GM23338 (cell line): ENCODE measurements at regions not wholly inside any gene's neighbourhood (a gene's known extent, or its start where the extent isn't known, plus 50 kb on each side); places are given as distances from the start of the nearest gene placed in this dataset.
"Not testable (repeated sequence)": the region's sequence is repeated elsewhere in the genome, so short reads cannot be mapped to it uniquely, and the experiment has no call there.

ENCODE experiments used
- ATAC-seq: fragments of 200-7000 bp; cut with Tn5 transposase; 3 replicates; pipeline ENCODE4 v1.9.1; 2020
- DNase-seq: peaks from one replicate; pipeline ENCODE4 v3.0.0-alpha.2; 2015; ENCODE audit warnings: low spot score
- H2AFZ ChIP-seq: fragments of 200-600 bp; sonication (generic); 2 replicates; pipeline ENCODE4 v1.8.0; 2016; ENCODE audit warnings: antibody characterized with exemption, mild to moderate bottlenecking, moderate library complexity
- H3F3A ChIP-seq: fragments of 200-600 bp; sonication (generic); replicated peaks from 2 replicates; pipeline ENCODE4 v1.8.0; 2017; ENCODE audit warnings: antibody characterized with exemption, mixed run types, low read depth
- H3K27ac ChIP-seq: fragments of 200-600 bp; sonication (generic); 2 replicates; pipeline ENCODE4 v1.6.1; 2016; ENCODE audit warnings: low read depth
- H3K27me3 ChIP-seq: fragments of 200-600 bp; sonication (generic); 2 replicates; pipeline ENCODE4 v1.8.0; 2016; ENCODE audit warnings: mild to moderate bottlenecking, mixed run types, moderate library complexity; ENCODE audit not compliant: insufficient read depth
- H3K36me3 ChIP-seq: fragments of 200-600 bp; sonication (generic); 2 replicates; pipeline ENCODE4 v1.8.0; 2016; ENCODE audit warnings: mild to moderate bottlenecking; ENCODE audit not compliant: insufficient read depth
- H3K4me1 ChIP-seq: fragments of 200-600 bp; sonication (generic); 2 replicates; pipeline ENCODE4 v1.8.0; 2016; ENCODE audit warnings: mild to moderate bottlenecking, moderate library complexity; ENCODE audit not compliant: insufficient read depth
- H3K4me2 ChIP-seq: fragments of 200-600 bp; sonication (generic); 2 replicates; pipeline ENCODE4 v1.7.1; 2017; ENCODE audit warnings: mixed run types
- H3K4me3 ChIP-seq: fragments of 200-600 bp; sonication (generic); 2 replicates; pipeline ENCODE4 v1.6.1; 2016; ENCODE audit warnings: mixed run types
- H3K79me2 ChIP-seq: fragments of 200-600 bp; sonication (generic); replicated peaks from 2 replicates; pipeline ENCODE4 v1.8.0; 2017; ENCODE audit warnings: mild to moderate bottlenecking; ENCODE audit not compliant: insufficient read depth
- H3K9me2 ChIP-seq: fragments of 200-600 bp; sonication (generic); 2 replicates; pipeline ENCODE4 v1.8.0; 2017; ENCODE audit not compliant: insufficient read depth
- H4K20me1 ChIP-seq: fragments of 200-600 bp; sonication (generic); replicated peaks from 2 replicates; pipeline ENCODE4 v1.8.0; 2017; ENCODE audit warnings: mild to moderate bottlenecking; ENCODE audit not compliant: insufficient read depth
- H3K27ac Mint-ChIP-seq: 2 replicates; pipeline ENCODE4 v1.8.0; 2020; ENCODE audit warnings: inconsistent platforms, mild to moderate bottlenecking, moderate library complexity, mixed read lengths
- H3K27me3 Mint-ChIP-seq: 3 replicates; pipeline ENCODE4 v1.8.0; 2022; ENCODE audit warnings: low read depth, mild to moderate bottlenecking, moderate library complexity, mixed read lengths, inconsistent platforms; ENCODE audit not compliant: insufficient read depth, poor library complexity
- H3K36me3 Mint-ChIP-seq: 3 replicates; pipeline ENCODE4 v1.8.0; 2021; ENCODE audit warnings: low read depth, mild to moderate bottlenecking, inconsistent platforms, moderate library complexity, mixed read lengths
- H3K4me1 Mint-ChIP-seq: 3 replicates; pipeline ENCODE4 v1.8.0; 2020; ENCODE audit warnings: mild to moderate bottlenecking, inconsistent platforms, mixed read lengths
- H3K4me3 Mint-ChIP-seq: 3 replicates; pipeline ENCODE4 v1.8.0; 2021; ENCODE audit warnings: moderate library complexity, mild to moderate bottlenecking, inconsistent platforms, mixed read lengths
- H3K9me3 Mint-ChIP-seq: 3 replicates; pipeline ENCODE4 v1.8.0; 2020; ENCODE audit warnings: moderate library complexity, mild to moderate bottlenecking, inconsistent platforms, mixed read lengths
- CREB1 ChIP-seq: fragments of 250-450 bp; sonication (Bioruptor Pico); IDR thresholded peaks from 2 replicates; pipeline ENCODE4 v1.5.0; 2020; ENCODE audit warnings: low read depth, mild to moderate bottlenecking, moderate library complexity
- CTCF ChIP-seq, 2 experiments: fragments of 200-600 bp in 1 of 2; sonication (generic) in 1 of 2; conservative IDR thresholded peaks; 2 replicates each; pipeline versions ENCODE4 v1.5.1 to v1.6.1; 2016 to 2017; ENCODE audit warnings: antibody characterized with exemption in 2 of 2, low read depth in 2 of 2, mild to moderate bottlenecking in 2 of 2, moderate library complexity in 1 of 2
- ETS1 ChIP-seq: IDR thresholded peaks from 2 replicates; pipeline ENCODE4 v1.6.1; 2016; ENCODE audit warnings: antibody characterized with exemption
- EZH2 ChIP-seq: fragments of 200-600 bp; sonication (generic); IDR thresholded peaks from one replicate; pipeline ENCODE4 v1.8.0; 2017; ENCODE audit warnings: antibody characterized with exemption, mild to moderate bottlenecking, low read depth; ENCODE audit not compliant: unreplicated experiment
- ZNF114 ChIP-seq: fragments of 250-450 bp; sonication (Bioruptor Pico); IDR thresholded peaks from 2 replicates; pipeline ENCODE4 v1.5.0; 2020; ENCODE audit warnings: mild to moderate bottlenecking, moderate library complexity

- H4K20me1 ChIP-seq, DNase-seq, H3K4me3 ChIP-seq, H3K79me2 ChIP-seq, H3K27ac ChIP-seq, H3K9me2 ChIP-seq, H3K4me1 Mint-ChIP-seq, H3K27me3 Mint-ChIP-seq, H3K4me2 ChIP-seq, H2AFZ ChIP-seq, H3K27ac Mint-ChIP-seq, H3K4me3 Mint-ChIP-seq, H3K4me1 ChIP-seq, H3K27me3 ChIP-seq, H3F3A ChIP-seq, ATAC-seq: not testable (repeated sequence)
- peaks cover 43% of the 10 kb centered on the region for H3K9me3 Mint-ChIP-seq
- H3K36me3 ChIP-seq, result peaks cover 17% of the 10 kb centered on the region; the same call in 1 of the 2 replicates
- H3K36me3 Mint-ChIP-seq, result peaks cover 16% of the 10 kb centered on the region; the same call in 2 of the 3 replicates
Measured at GRCh38 chr12:105535033-105535432, 204.5 kb downstream of the C12orf75 start.

DNA sequence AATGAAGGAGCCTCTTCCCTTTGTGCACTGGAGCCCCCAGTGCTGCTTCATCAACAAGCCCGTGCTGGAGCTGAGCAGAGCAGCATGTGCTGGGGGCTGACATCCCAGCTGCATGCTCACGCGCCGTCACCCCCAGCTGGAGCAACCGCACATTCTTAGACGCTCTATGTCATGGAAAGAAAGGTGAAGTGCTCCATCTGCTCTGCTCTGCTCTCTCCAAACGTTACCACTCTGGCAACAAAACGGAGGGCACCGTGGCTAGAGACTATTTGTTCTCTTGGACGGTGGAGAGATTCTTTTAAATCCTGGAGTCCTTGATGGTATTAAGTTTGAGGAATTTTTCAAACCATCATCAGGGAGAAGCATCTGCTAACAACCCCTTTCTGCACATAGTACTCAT lies 208.4 kb downstream of the C12orf75 start:
- no peak for TF ChIP-seq EZH2
- H3K27ac ChIP-seq, result no peak overlapping the region
- H4K20me1 ChIP-seq, result no peaks in the 10 kb centered on the region
- H3K9me2 ChIP-seq, result no peaks in the 10 kb centered on the region
- no peaks in the 10 kb centered on the region for H3K4me1 ChIP-seq
- ATAC-seq, result no peak
- peaks cover 39% of the 10 kb centered on the region for H3K9me3 Mint-ChIP-seq
- no peaks in the 10 kb centered on the region for H3F3A ChIP-seq
- no peak for DNase-seq
- H3K79me2 ChIP-seq, result no peaks in the 10 kb centered on the region
- H3K27me3 Mint-ChIP-seq, result peaks cover 11% of the 10 kb centered on the region
- no peaks in the 10 kb centered on the region for H3K4me1 Mint-ChIP-seq
- H3K36me3 ChIP-seq, result peaks cover 15% of the 10 kb centered on the region; the same call in 1 of the 2 replicates
- H3K27me3 ChIP-seq, result no peaks in the 10 kb centered on the region
- no peak overlapping the region for H2AFZ ChIP-seq
- H3K4me2 ChIP-seq, result no peak overlapping the region
- H3K4me3 ChIP-seq, result no peak overlapping the region
- no peak overlapping the region for H3K27ac Mint-ChIP-seq
- H3K4me3 Mint-ChIP-seq, result no peak overlapping the region
- peaks cover 15% of the 10 kb centered on the region; the same call in 2 of the 3 replicates for H3K36me3 Mint-ChIP-seq

DNA sequence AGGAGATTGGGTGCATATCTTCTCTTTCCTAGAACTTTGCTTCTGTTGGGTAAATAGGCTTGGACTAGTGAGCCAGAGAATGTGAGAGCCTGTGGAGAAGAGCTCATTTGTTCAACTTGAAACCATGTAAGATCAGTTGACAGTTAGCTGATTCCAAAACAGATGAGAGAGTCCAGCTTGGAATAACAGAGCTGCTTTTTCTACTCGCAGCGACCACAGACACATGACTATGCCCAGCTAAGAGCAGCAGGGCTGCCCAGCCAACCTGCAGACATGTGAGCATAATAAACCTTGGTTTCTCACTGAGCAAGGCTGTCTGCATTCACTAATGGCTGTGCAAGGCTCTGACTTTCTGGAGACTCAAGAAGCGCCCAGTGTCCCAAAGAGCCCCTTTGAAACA lies 209.2 kb downstream of the C12orf75 start:
- DNase-seq, result no peak
- no peaks in the 10 kb centered on the region for H3K4me1 ChIP-seq
- Mint-ChIP-seq H3K9me3 (peaks cover 33% of the 10 kb centered on the region), H3K4me1 (no peaks in the 10 kb centered on the region), H3K27ac (no peak overlapping the region), H3K4me3 (no peak overlapping the region), H3K36me3 (peaks cover 8% of the 10 kb centered on the region; the same call in 2 of the 3 replicates), H3K27me3 (peaks cover 11% of the 10 kb centered on the region)
- TF ChIP-seq CTCF (conservative IDR thresholded peaks at IDR 0.05; ENCODE audit: low read depth in 2 of 2) (no peak), ZNF114 (no peak), ETS1 (no peak), CREB1 (CRISPR knock-in tag) (no peak), EZH2 (no peak)
- H3K79me2 ChIP-seq, result no peaks in the 10 kb centered on the region
- ATAC-seq, result no peak
- H3K9me2 ChIP-seq, result 0 out of 2 replicates have a peak, but pooled peaks cover 2% of the 10 kb centered on the region
- H3K4me3 ChIP-seq, result no peak overlapping the region
- H3K27ac ChIP-seq, result no peak overlapping the region
- H3K4me2 ChIP-seq, result no peak overlapping the region
- peaks cover 10% of the 10 kb centered on the region; the same call in 1 of the 2 replicates for H3K36me3 ChIP-seq
- no peak overlapping the region for H2AFZ ChIP-seq
- no peaks in the 10 kb centered on the region for H4K20me1 ChIP-seq
- no peaks in the 10 kb centered on the region for H3F3A ChIP-seq
- no peaks in the 10 kb centered on the region for H3K27me3 ChIP-seq
